ENCODE measurements at regions not wholly inside any gene's neighbourhood (a gene's known extent, or its start where the extent isn't known, plus 50 kb on each side); places are given as distances from the start of the nearest gene placed in this dataset.

GRCh38 chr10:36087006-36088005 is 445.2 kb upstream of the FZD8 start:
- DNase-seq = peak; percentile 45

GRCh38 chr10:36075196-36075595 is 433.1 kb upstream of the FZD8 start:
- no peak for DNase-seq

GRCh38 chr10:36073796-36074345 is 431.8 kb upstream of the FZD8 start:
- no peak for DNase-seq

GRCh38 chr10:36068542-36068941 is 426.4 kb upstream of the FZD8 start:
- DNase-seq = no peak

- DNase-seq = no peak
These were observed 425.7 kb upstream of the FZD8 start for GRCh38 chr10:36067748-36068147.

- DNase-seq = no peak
These were observed 424.8 kb upstream of the FZD8 start for GRCh38 chr10:36066850-36067249.

GRCh38 chr10:36066102-36066501 is 424.0 kb upstream of the FZD8 start:
- no peak for DNase-seq

- DNase-seq = no peak
These were observed 421.3 kb upstream of the FZD8 start for GRCh38 chr10:36063396-36063795.

GRCh38 chr10:36057731-36058130 is 415.6 kb upstream of the FZD8 start:
- no peak for DNase-seq

- DNase-seq = no peak
These were observed 415.1 kb upstream of the FZD8 start for GRCh38 chr10:36057180-36057579.

GRCh38 chr10:36053775-36054174 is 411.7 kb upstream of the FZD8 start:
- DNase-seq = no peak

GRCh38 chr10:36053271-36053670 is 411.2 kb upstream of the FZD8 start:
- no peak for DNase-seq

GRCh38 chr10:36051500-36051991 is 409.4 kb upstream of the FZD8 start:
- DNase-seq = peak; percentile 54

- no peak for DNase-seq
These were observed 408.8 kb upstream of the FZD8 start for GRCh38 chr10:36050763-36051499.

- no peak for DNase-seq
These were observed 406.7 kb upstream of the FZD8 start for GRCh38 chr10:36048780-36049179.

GRCh38 chr10:36048236-36048635 is 406.1 kb upstream of the FZD8 start:
- DNase-seq = no peak

- no peak for DNase-seq
These were observed 400.0 kb upstream of the FZD8 start for GRCh38 chr10:36042135-36042534.

GRCh38 chr10:36038316-36038955 is 396.3 kb upstream of the FZD8 start:
- DNase-seq = no peak

GRCh38 chr10:36036137-36036536 is 394.0 kb upstream of the FZD8 start:
- DNase-seq = no peak

- no peak for DNase-seq
These were observed 391.7 kb upstream of the FZD8 start for GRCh38 chr10:36033808-36034207.

- DNase-seq = no peak
These were observed 388.4 kb upstream of the FZD8 start for GRCh38 chr10:36030516-36030915.

GRCh38 chr10:36026656-36027390 is 384.7 kb upstream of the FZD8 start:
- no peak for DNase-seq
